NCI-H2029 (cell line): ENCODE measurements at regions not wholly inside any gene's neighbourhood (a gene's known extent, or its start where the extent isn't known, plus 50 kb on each side); places are given as distances from the start of the nearest gene placed in this dataset.
"Not testable (repeated sequence)": the region's sequence is repeated elsewhere in the genome, so short reads cannot be mapped to it uniquely, and the experiment has no call there.

Source experiments
- DNase-seq: peaks from one replicate; lab custom pipeline; 2025; lab: John Stamatoyannopoulos, UW

GRCh38 chr2:133840761-133841160, 272.5 kb upstream of the NCKAP5 start:
- no peak for DNase-seq

GRCh38 chr2:133841900-133842299, 273.6 kb upstream of the NCKAP5 start:
- DNase-seq, result no peak

GRCh38 chr2:133842446-133842845, 274.2 kb upstream of the NCKAP5 start:
- DNase-seq, result no peak

GRCh38 chr2:133843091-133843490, 274.8 kb upstream of the NCKAP5 start:
- DNase-seq, result no peak

- DNase-seq, result no peak
Observed at GRCh38 chr2:133843551-133843950, 275.3 kb upstream of the NCKAP5 start.

GRCh38 chr2:133844214-133844892, 276.1 kb upstream of the NCKAP5 start:
- DNase-seq, result peak; percentile 31

GRCh38 chr2:133846476-133846875, 278.2 kb upstream of the NCKAP5 start:
- DNase-seq, result no peak

GRCh38 chr2:133847591-133847990, 279.3 kb upstream of the NCKAP5 start:
- DNase-seq, result no peak

GRCh38 chr2:133848111-133848649, 279.9 kb upstream of the NCKAP5 start:
- DNase-seq, result no peak

- DNase-seq, result no peak
Observed at GRCh38 chr2:133849341-133849740, 281.1 kb upstream of the NCKAP5 start.

GRCh38 chr2:133854603-133855200, 286.4 kb upstream of the NCKAP5 start:
- no peak for DNase-seq

GRCh38 chr2:133855526-133855925, 287.3 kb upstream of the NCKAP5 start:
- DNase-seq, result peak; percentile 28

GRCh38 chr2:133856678-133857077, 288.4 kb upstream of the NCKAP5 start:
- DNase-seq, result no peak

GRCh38 chr2:133859578-133859977, 291.3 kb upstream of the NCKAP5 start:
- DNase-seq, result no peak

- DNase-seq, result peak; percentile 19
Observed at GRCh38 chr2:133862400-133862977, 294.2 kb upstream of the NCKAP5 start.

GRCh38 chr2:133863106-133863800, 295.0 kb upstream of the NCKAP5 start:
- DNase-seq, result no peak

- DNase-seq, result no peak
Observed at GRCh38 chr2:133865141-133865540, 296.9 kb upstream of the NCKAP5 start.

- DNase-seq, result no peak
Observed at GRCh38 chr2:133867166-133867565, 298.9 kb upstream of the NCKAP5 start.

- DNase-seq, result no peak
Observed at GRCh38 chr2:133871545-133872209, 303.4 kb upstream of the NCKAP5 start.

- no peak for DNase-seq
Observed at GRCh38 chr2:133878326-133878725, 310.1 kb upstream of the NCKAP5 start.

GRCh38 chr2:133879703-133880102, 311.4 kb upstream of the NCKAP5 start:
- no peak for DNase-seq

GRCh38 chr2:133882159-133882558, 313.9 kb upstream of the NCKAP5 start:
- DNase-seq, result not testable (repeated sequence)
